ENCODE measurements at regions not wholly inside any gene's neighbourhood (a gene's known extent, or its start where the extent isn't known, plus 50 kb on each side); places are given as distances from the start of the nearest gene placed in this dataset.

DNA sequence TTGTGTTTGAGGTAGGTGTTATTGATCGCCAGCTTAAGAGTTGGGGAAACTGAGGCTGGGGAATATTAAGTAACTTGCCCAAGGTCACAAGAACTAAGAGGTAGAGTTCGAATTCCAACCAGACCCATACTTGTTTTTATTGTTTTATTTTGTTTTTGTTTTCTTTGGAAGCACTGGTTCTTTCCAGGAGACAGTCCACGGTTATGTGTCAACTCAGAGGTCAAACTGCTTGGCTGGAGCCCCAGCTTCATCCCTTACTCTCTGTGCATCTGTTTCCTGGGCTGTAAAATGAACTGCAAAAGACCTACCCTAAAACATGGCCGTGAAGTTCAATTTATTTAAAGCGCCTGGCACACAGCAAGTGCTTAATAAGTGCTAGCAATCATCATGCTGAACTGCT, 74.4 kb upstream of the MAP1LC3B2 start:
- POLR2A ChIA-PET = no interaction called here
- CTCF ChIA-PET = no interaction called here
- DNase-seq (ENCODE audit: low read depth, low spot score) = no peak

GRCh38 chr12:116489116-116489515, 70.1 kb upstream of the MAP1LC3B2 start:
- POLR2A ChIA-PET = no interaction called here
- H3K4me3 ChIP-seq (ENCODE audit: low read depth, low read length) = no peak overlapping the region
- CTCF ChIA-PET = no interaction called here
- no peak for DNase-seq (ENCODE audit: low read depth, low spot score)
- no peak for TF ChIP-seq CTCF (IDR thresholded peaks at IDR 0.05; ENCODE audit: insufficient read depth, low read length, missing control alignments)

More for the DNA sequence above, 74.4 kb upstream of the MAP1LC3B2 start:
- TF ChIP-seq CTCF (IDR thresholded peaks at IDR 0.05; ENCODE audit: insufficient read depth, low read length, missing control alignments) = no peak
- H3K4me3 ChIP-seq (ENCODE audit: low read depth, low read length) = no peak overlapping the region

- ChIA-PET POLR2A (no interaction called here), CTCF (no interaction called here)
- no peak for TF ChIP-seq CTCF (IDR thresholded peaks at IDR 0.05; ENCODE audit: insufficient read depth, low read length, missing control alignments)
- no peak overlapping the region for H3K4me3 ChIP-seq (ENCODE audit: low read depth, low read length)
- no peak for DNase-seq (ENCODE audit: low read depth, low spot score)
Measured at GRCh38 chr12:116490471-116490870, 68.7 kb upstream of the MAP1LC3B2 start.

DNA sequence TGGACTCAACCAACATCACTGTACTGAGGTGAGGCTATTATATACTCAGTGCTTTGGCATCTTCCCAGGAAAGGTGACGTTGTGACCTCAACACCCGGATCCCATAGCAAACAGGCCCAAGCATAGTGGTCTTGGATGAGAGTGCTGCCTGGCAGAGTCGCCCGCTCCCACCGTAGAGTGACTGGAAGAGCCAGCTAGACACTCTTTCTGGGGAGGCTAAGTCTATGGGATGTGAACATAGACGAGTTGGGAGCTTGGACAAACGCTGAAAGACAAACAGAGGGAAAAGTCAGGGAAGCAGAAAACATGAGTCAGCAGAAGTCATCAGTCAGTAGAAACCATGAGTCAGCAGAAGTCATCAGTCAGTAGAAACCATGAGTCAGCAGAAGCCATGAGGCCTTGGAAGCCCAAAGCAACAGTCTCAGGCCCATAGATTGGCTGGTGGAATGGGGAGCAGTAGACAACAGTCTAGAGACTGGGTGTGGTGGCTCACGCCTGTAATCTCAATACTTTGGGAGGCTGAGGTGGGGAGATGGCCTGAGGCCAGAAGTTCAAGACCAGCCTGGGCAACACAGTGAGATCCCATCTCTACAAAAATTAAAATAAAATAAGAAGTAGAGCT, 66.4 kb upstream of the MAP1LC3B2 start:
- ChIA-PET CTCF (interaction anchor here (1.1 to 1.7 kb wide), 2 partner anchors 9 to 109 kb away, joined by 3 to 5 read pairs; no protein-coding TSS in a partner anchor), POLR2A (no interaction called here)
- TF ChIP-seq CTCF (IDR thresholded peaks at IDR 0.05; ENCODE audit: insufficient read depth, low read length, missing control alignments) = no peak
- no peak overlapping the region for H3K4me3 ChIP-seq (ENCODE audit: low read depth, low read length)
- no peak for DNase-seq (ENCODE audit: low read depth, low spot score)

GRCh38 chr12:116495260-116495659, 63.9 kb upstream of the MAP1LC3B2 start:
- POLR2A ChIA-PET = no interaction called here
- CTCF ChIA-PET = no interaction called here
- DNase-seq (ENCODE audit: low read depth, low spot score) = peak; percentile 21
- no peak overlapping the region for H3K4me3 ChIP-seq (ENCODE audit: low read depth, low read length)
- no peak for TF ChIP-seq CTCF (IDR thresholded peaks at IDR 0.05; ENCODE audit: insufficient read depth, low read length, missing control alignments)

- H3K4me3 ChIP-seq (ENCODE audit: low read depth, low read length) = no peak overlapping the region
- ChIA-PET CTCF (no interaction called here), POLR2A (no interaction called here)
- no peak for TF ChIP-seq CTCF (IDR thresholded peaks at IDR 0.05; ENCODE audit: insufficient read depth, low read length, missing control alignments)
- no peak for DNase-seq (ENCODE audit: low read depth, low spot score)
Measured at GRCh38 chr12:116497051-116497591, 62.1 kb upstream of the MAP1LC3B2 start.

Data from AG04449 (cell line).